IMR-90 (cell line): ENCODE measurements at regions not wholly inside any gene's neighbourhood (a gene's known extent, or its start where the extent isn't known, plus 50 kb on each side); places are given as distances from the start of the nearest gene placed in this dataset.

Experiments used
- ATAC-seq: fragments of 200-7000 bp; cut with Tn5 transposase; 2 replicates; pipeline ENCODE4 v1.9.1; 2020; ENCODE audit warnings: low read depth, mild to moderate bottlenecking, moderate library complexity
- BruUV-seq: library from RNA; stranded (reverse); fragments of 400-500 nt; replicated peaks from 2 replicates; lab custom pipeline; 2021; lab: Mats Ljungman, UMichigan
- CTCF ChIA-PET: fragments of 300-600 bp; formaldehyde crosslinking; extraction: SDS; loops from one replicate; lab custom pipeline; 2021; ENCODE audit warnings: antibody characterized with exemption; lab: Yijun Ruan, JAX
- POLR2A ChIA-PET: fragments of 300-600 bp; sonication (Branson Sonifier 250); formaldehyde crosslinking; loops from one replicate; lab custom pipeline; 2022; ENCODE audit warnings: antibody characterized with exemption; ENCODE audit not compliant: unreplicated experiment; lab: Charles Lee
- DNase-seq: peaks from one replicate; pipeline ENCODE4 v3.0.0; 2013
- H2AFZ ChIP-seq: replicated peaks from 2 replicates; pipeline ENCODE3; 2013; ENCODE audit warnings: low read length, mild to moderate bottlenecking; ENCODE audit not compliant: poor library complexity
- H2AK5ac ChIP-seq: 2 replicates; pipeline ENCODE4 v1.6.1; 2013; ENCODE audit warnings: low read depth, low read length, inconsistent platforms
- H2AK9ac ChIP-seq: replicated peaks from 2 replicates; pipeline ENCODE3; 2013; ENCODE audit warnings: mild to moderate bottlenecking, low read depth, low read length, moderate library complexity; ENCODE audit not compliant: poor library complexity
- H2BK120ac ChIP-seq: 2 replicates; pipeline ENCODE4 v1.6.1; 2013; ENCODE audit warnings: low read depth, low read length, inconsistent platforms
- H2BK15ac ChIP-seq: 3 replicates; pipeline ENCODE4 v1.6.1; 2013; ENCODE audit warnings: low read depth, low read length, inconsistent platforms
- H2BK20ac ChIP-seq: 2 replicates; pipeline ENCODE4 v1.6.1; 2013; ENCODE audit warnings: low read depth, mild to moderate bottlenecking, inconsistent platforms, low read length, moderate library complexity
- H2BK5ac ChIP-seq: 2 replicates; pipeline ENCODE4 v1.6.1; 2013; ENCODE audit warnings: mild to moderate bottlenecking, low read depth, low read length, inconsistent platforms; ENCODE audit not compliant: poor library complexity, severe bottlenecking
- H3K14ac ChIP-seq: replicated peaks from 2 replicates; pipeline ENCODE4 v1.6.1; 2013; ENCODE audit warnings: low read depth, low read length, inconsistent platforms
- H3K18ac ChIP-seq: 2 replicates; pipeline ENCODE4 v1.6.1; 2013; ENCODE audit warnings: low read depth, low read length, control low read depth
- H3K23ac ChIP-seq: 2 replicates; pipeline ENCODE4 v1.6.1; 2013; ENCODE audit warnings: low read depth, low read length, inconsistent platforms
- H3K27ac ChIP-seq: 2 replicates; pipeline ENCODE4 v1.5.1; 2013; ENCODE audit warnings: mild to moderate bottlenecking, control low read depth, low read length; ENCODE audit not compliant: insufficient read depth
- H3K27me3 ChIP-seq: 2 replicates; pipeline ENCODE4 v1.6.1; 2013; ENCODE audit warnings: low read length; ENCODE audit not compliant: control insufficient read depth, insufficient read depth
- H3K36me3 ChIP-seq: 2 replicates; pipeline ENCODE4 v1.6.1; 2013; ENCODE audit warnings: low read length, mixed read lengths; ENCODE audit not compliant: control insufficient read depth, insufficient read depth
- H3K4ac ChIP-seq: 2 replicates; pipeline ENCODE4 v1.6.1; 2013; ENCODE audit warnings: low read depth, low read length, inconsistent platforms
- H3K4me1 ChIP-seq: 2 replicates; pipeline ENCODE4 v1.6.1; 2013; ENCODE audit warnings: low read length, mixed read lengths; ENCODE audit not compliant: control insufficient read depth, insufficient read depth
- H3K4me2 ChIP-seq: 2 replicates; pipeline ENCODE4 v1.6.1; 2013; ENCODE audit warnings: low read depth, mild to moderate bottlenecking, control low read depth, low read length, moderate library complexity
- H3K4me3 ChIP-seq: 2 replicates; pipeline ENCODE4 v1.5.1; 2013; ENCODE audit warnings: low read depth, mild to moderate bottlenecking, control low read depth, low read length, moderate library complexity; ENCODE audit not compliant: insufficient read depth
- H3K56ac ChIP-seq: 2 replicates; pipeline ENCODE4 v1.6.1; 2013; ENCODE audit warnings: low read length, inconsistent platforms; ENCODE audit not compliant: insufficient read depth; ENCODE audit errors: extremely low read depth
- H3K79me1 ChIP-seq, 2 experiments: 2 replicates each; pipeline ENCODE4 v1.6.1; 2013; ENCODE audit warnings: low read length in 2 of 2, inconsistent platforms in 1 of 2, low read depth in 1 of 2
- H3K9ac ChIP-seq: 2 replicates; pipeline ENCODE4 v1.6.1; 2013; ENCODE audit warnings: low read depth, low read length, control low read depth
- H3K9me1 ChIP-seq: 2 replicates; pipeline ENCODE4 v1.6.1; 2013; ENCODE audit warnings: low read length, inconsistent platforms; ENCODE audit not compliant: insufficient read depth
- H3K9me3 ChIP-seq: 2 replicates; pipeline ENCODE4 v1.6.1; 2013; ENCODE audit warnings: low read length; ENCODE audit not compliant: control insufficient read depth, insufficient read depth
- H4K20me1 ChIP-seq: 2 replicates; pipeline ENCODE4 v1.6.1; 2013; ENCODE audit warnings: low read length, inconsistent platforms; ENCODE audit not compliant: insufficient read depth
- H4K5ac ChIP-seq: 2 replicates; pipeline ENCODE4 v1.6.1; 2013; ENCODE audit warnings: mild to moderate bottlenecking, low read depth, low read length, control low read depth
- H4K8ac ChIP-seq, 2 experiments: 2 replicates each; pipeline ENCODE4 v1.6.1; 2013; ENCODE audit warnings: low read depth in 2 of 2, low read length in 2 of 2, control low read depth in 1 of 2, inconsistent platforms in 1 of 2
- H4K91ac ChIP-seq: 2 replicates; pipeline ENCODE4 v1.6.1; 2013; ENCODE audit warnings: low read depth, low read length, inconsistent platforms; ENCODE audit not compliant: insufficient read depth
- CEBPB ChIP-seq: IDR thresholded peaks from 2 replicates; pipeline ENCODE4 v1.6.1; 2012; ENCODE audit warnings: low read depth, low read length, improper control_type of control experiment
- CTCF ChIP-seq: conservative IDR thresholded peaks from 2 replicates; pipeline ENCODE4 v1.5.1; 2012; ENCODE audit warnings: mild to moderate bottlenecking, low read depth, low read length, improper control_type of control experiment
- WGBS, 2 experiments: methylation state at CpG; one replicate each; pipeline versions ENCODE4 v1.1.5 to v1.1.7; 2013; ENCODE audit warnings: missing lambda C conversion rate in 2 of 2; ENCODE audit not compliant: insufficient read length in 1 of 2; ENCODE audit errors: extremely low coverage in 2 of 2; 5-methylcytosine and 5-hydroxymethylcytosine counted together
- dilution Hi-C: fragments of 300-500 bp; cut with HindIII; formaldehyde crosslinking; loops from one replicate; pipeline ENCODE4 v1.14.3; 2018; ENCODE audit warnings: low sequenced_read_pairs; ENCODE audit not compliant: unreplicated experiment
- in situ Hi-C: fragments of 300-500 bp; cut with MboI; formaldehyde crosslinking; loops from 3 replicates; pipeline ENCODE4 v1.14.3; 2019; ENCODE audit warnings: low sequenced_read_pairs, inconsistent platforms, mixed read lengths
- intact Hi-C: fragments of 100-400 bp; cut with micrococcal nuclease; formaldehyde crosslinking; loops from 2 replicates; pipeline ENCODE4 v1.10.0; 2022

- Histone ChIP-seq H2BK20ac (no peak overlapping the region), H3K9me1 (no peaks in the 10 kb centered on the region), H3K14ac (no peak overlapping the region), H2BK5ac (no peak overlapping the region), H3K36me3 (no peaks in the 10 kb centered on the region), H2AFZ (no peak overlapping the region), H4K5ac (no peak overlapping the region), H3K27me3 (no peaks in the 10 kb centered on the region), H2BK120ac (no peak overlapping the region), H3K4ac (no peak overlapping the region), H2AK5ac (no peak overlapping the region), H4K20me1 (no peaks in the 10 kb centered on the region), H3K9me3 (no peaks in the 10 kb centered on the region), H3K18ac (no peak overlapping the region), H3K4me2 (no peak overlapping the region), H2BK15ac (no peak overlapping the region), H4K91ac (no peak overlapping the region), H3K79me1 (no peaks in the 10 kb centered on the region), H3K4me3 (no peak overlapping the region), H3K4me1 (no peaks in the 10 kb centered on the region), H3K23ac (no peak overlapping the region), H2AK9ac (no peak overlapping the region), H4K8ac (no peak overlapping the region), H3K27ac (no peak overlapping the region), H3K9ac (no peak overlapping the region), H3K56ac (no peak overlapping the region)
- WGBS, 2 experiments = no CpG with 5 or more reads among the region's 5 CpGs
- DNase-seq (peak; percentile 38), ATAC-seq (no peak)
- ChIA-PET CTCF (no interaction called here), POLR2A (no interaction called here)
- dilution Hi-C loops = no loop called here
- intact Hi-C loops = no loop called here
- TF ChIP-seq CTCF (no peak), CEBPB (peak; percentile 96)
- BruUV-seq = no TSS peak
- in situ Hi-C loops = no loop called here
Measured at GRCh38 chr6:98657764-98658163, 176.6 kb upstream of the POU3F2 start.
